Fibroblast of skin of back (primary cell): ENCODE measurements at regions not wholly inside any gene's neighbourhood (a gene's known extent, or its start where the extent isn't known, plus 50 kb on each side); places are given as distances from the start of the nearest gene placed in this dataset.
A peak's percentile ranks its signal among the peaks of the same experiment; 100 is the strongest.
"Not testable (repeated sequence)": the region's sequence is repeated elsewhere in the genome, so short reads cannot be mapped to it uniquely, and the experiment has no call there.

ENCODE experiments used
- DNase-seq: peaks from one replicate; pipeline ENCODE4 v3.0.0-alpha.2; 2013

- DNase-seq = no peak
These were observed 93.2 kb upstream of the ZNF438 start for GRCh38 chr10:31124852-31125251.

- DNase-seq = no peak
These were observed 94.1 kb upstream of the ZNF438 start for GRCh38 chr10:31125789-31126188.

DNA sequence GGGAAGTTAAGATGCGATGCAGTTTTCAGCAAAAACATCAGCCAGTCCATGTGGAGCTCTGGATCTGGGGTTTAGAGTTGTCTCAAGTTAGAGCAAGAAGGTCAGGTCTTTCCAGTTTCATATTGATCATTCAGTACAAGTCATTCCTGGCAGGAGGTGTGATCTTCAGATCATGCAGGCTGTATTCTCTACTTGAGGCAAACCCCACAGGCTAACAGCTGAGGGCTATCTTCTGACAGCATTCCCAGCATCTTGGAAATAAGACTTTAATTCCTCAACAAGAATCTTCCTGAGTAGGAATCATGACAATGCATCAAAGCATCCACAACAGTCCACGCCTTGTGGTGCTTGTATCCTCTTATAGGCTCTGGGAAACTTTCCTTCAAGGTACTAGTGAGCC is 94.9 kb upstream of the ZNF438 start:
- DNase-seq = peak; percentile 17

DNA sequence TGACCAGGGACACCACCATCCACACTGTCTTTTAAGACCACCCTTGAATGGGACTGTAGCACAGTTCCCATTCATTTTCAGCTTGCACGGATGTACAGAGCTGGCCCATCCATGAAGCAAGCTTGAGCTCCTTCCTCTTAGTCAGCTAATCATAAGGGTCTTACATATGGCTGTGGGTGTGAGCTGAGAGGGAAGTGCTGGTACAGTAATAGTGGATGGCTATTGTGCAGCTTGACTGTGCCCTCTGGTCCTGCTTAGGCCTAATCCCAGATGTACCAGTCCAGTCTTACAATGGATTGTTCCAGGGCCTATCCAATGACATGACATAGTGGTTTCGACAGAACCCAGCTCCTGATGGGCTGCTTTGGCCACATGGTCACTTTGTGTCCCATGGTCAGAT is 96.9 kb upstream of the ZNF438 start:
- no peak for DNase-seq

- DNase-seq = peak; percentile 82
These were observed 97.6 kb upstream of the ZNF438 start for GRCh38 chr10:31129271-31129670.

DNA sequence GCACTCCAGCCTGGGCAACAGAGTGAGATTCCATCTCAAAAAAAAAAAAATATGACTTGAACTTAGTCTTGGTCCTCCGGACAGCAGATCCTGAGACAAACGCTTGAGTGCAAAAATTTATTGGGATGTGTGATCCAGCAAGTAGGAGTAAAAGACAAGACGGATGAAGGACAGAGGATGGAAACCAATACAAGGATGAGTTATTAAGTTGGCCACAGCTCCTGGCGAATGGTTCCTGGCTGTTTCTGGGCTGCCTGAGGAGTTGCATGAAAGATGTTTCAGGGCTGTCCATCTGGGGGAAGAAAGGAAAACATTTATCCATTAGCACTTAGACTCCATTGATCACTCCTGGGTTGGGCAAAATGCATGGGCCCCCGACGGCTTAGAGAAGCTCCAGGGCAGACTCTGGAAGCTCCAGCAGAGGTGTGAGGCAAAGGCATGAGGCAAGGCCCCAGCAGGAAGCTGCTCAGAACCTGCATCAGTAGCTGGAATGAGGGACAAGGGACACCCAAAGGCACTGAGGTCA is 98.3 kb upstream of the ZNF438 start:
- no peak for DNase-seq

- no peak for DNase-seq
These were observed 98.7 kb upstream of the ZNF438 start for GRCh38 chr10:31130406-31130805.

DNA sequence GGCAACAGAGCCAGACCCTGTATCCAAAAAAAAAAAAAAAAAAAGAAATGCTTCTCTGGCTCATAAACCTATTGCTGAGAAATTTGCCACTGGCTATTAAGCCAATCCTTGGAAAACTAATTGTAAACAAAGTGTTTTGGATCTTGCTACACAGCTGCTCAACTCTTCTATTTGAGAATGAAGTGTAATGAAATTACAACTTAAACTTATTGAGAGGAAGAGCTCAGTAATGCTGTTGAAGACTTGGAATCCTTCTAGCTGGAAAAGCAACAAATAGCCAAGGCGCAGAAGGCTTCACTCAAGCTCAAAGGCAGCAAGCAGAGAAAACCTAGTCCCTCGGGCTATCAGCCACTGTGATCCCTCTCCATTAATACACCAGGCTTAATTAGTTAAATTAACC is 99.6 kb upstream of the ZNF438 start:
- DNase-seq = no peak

DNA sequence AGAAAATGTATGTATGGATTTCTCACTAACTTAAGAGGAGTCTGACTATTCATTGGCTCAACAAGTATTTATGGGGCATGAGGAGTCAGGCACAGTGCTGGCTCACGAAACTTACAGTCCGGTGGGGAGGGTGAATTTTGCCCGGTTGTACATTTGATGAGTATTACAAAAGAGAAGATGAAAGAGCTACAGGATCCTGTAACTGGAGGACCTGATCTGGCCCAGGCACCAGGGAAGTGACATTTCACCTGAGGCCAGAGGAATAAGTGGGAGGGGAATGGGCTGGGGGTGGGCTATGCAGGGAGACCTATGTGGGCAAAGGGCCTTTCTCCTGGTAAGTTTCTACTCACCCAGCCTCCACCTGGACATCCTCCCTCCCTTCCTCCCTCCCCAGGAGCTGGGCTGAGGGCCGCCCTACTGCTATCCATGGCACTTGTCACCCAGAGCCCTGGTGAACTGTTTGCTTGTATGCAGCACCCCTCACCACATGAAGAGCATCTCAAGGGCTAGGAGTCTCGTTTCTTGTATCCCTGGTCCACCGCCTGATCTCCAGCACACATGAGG is 101.1 kb upstream of the ZNF438 start:
- no peak for DNase-seq

GRCh38 chr10:31133251-31133791 is 101.7 kb upstream of the ZNF438 start:
- DNase-seq = no peak

- DNase-seq = peak; percentile 76
These were observed 102.2 kb upstream of the ZNF438 start for GRCh38 chr10:31133792-31134310.

DNA sequence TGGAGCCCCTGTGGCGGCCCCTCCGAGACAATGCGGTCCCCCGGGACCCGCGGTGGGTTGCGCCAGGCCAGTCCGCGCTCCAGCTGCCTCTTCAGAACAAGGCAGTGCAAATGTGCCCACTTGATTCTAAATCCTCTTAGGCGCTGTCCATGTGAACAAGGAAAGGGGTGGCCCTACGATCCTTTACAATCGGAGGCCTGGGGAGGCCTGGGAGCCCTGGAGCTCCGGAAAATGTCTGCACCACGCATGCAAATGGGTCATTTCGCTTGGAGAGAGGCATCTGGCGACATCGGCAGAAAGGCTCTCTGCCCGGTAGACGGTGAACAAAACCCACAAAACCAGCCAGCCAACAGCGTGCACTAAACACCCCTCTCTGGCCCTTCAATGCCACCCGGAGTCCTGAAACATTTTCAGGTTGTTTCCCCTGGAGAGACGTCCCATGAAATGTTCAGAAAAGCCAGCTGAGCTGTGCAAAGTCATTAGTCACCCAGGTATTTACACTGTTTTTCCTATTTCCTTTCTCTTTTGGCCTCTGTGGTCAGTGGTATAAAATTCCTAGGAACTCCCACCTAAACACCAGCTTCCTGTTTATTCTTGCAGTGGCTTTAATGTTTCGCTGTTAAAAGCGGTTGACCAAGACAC is 102.8 kb upstream of the ZNF438 start:
- DNase-seq = peak; percentile 58

- no peak for DNase-seq
These were observed 103.5 kb upstream of the ZNF438 start for GRCh38 chr10:31135171-31135570.

GRCh38 chr10:31135791-31136190 is 104.1 kb upstream of the ZNF438 start:
- not testable (repeated sequence) for DNase-seq

DNA sequence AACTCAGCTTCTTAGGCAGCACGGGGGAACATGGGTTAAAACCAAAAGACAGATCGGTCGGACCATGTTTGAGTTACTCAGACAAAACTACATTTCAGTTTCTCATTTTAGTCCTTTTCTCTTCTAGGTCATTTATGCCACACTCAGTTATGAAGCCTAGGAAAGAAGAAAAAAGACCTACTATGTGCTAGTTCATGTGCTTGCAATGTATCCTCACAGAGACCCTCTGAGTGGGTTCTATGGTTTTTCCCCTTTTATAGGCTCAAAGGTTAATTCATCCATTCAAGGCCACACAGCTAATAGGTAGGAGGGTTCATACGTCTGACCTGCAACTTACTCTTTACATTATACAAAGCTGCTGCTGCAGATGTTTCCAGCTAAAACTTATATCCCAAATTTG is 104.7 kb upstream of the ZNF438 start:
- DNase-seq = no peak

DNA sequence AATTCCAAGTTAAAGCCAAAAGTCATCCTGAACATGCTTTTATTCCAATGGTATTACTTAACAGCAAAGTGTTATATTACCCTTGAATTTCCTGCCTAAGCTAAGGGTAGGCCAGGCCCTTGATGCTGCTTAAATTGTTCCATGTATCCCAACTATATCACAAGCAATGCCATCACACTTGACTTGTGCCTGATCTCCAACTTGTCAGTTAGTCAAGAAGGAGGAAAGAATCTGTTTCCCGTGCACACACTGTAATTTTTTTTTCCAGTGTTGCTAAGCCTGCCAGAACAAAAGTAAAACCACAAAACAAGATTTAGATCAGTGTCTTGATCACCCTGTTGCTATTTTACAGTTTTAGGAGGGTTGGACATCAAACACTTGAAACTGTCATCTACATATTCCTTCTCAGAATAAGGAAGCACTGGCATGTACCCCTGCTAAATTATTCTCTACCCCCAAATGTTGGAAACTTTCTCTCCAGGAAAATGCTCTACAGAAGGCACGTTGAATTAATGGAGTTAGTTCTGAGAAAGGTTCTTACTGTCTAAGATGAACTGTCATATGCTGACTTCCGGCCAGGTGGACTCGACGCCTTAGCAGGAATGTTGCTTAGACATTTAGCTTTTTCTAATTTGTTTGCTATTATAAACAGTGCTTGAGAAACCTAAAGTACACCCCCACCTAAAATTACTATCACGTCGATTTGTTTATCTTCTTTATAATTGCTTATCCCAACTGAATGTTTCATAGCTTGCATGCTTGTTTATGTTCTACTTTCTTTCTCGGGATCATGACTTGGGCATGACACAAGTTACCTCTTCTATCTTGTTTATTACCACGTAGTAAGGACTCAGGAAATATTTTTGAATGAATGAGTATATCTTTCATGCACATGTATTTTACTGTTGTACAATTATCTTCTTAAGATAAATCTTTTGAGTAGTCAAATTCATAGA is 105.5 kb upstream of the ZNF438 start:
- no peak for DNase-seq

DNA sequence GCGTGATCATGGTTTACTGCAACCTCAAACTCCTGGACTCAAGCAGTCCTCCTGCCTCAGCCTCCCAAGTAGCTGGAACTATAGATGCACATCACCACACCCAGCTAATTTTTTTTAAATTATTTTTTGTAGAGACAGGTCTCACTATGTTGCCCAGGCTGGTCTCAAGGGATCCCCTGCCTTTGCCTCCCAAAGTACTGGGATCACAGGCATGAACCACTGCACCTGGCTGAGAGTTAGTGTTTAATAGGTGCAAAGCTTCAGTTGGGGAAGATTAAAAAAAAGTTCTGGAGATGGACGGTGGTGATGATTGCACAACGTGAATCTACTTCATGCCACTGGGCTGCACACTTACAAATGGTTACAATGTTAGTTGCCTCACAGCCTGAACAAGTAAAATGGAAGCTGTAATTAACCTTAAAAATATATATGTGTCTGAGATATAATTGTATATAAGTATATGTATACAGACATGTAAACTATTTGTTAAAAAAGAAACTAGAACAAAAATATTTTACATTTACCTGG is 106.4 kb upstream of the ZNF438 start:
- no peak for DNase-seq

DNA sequence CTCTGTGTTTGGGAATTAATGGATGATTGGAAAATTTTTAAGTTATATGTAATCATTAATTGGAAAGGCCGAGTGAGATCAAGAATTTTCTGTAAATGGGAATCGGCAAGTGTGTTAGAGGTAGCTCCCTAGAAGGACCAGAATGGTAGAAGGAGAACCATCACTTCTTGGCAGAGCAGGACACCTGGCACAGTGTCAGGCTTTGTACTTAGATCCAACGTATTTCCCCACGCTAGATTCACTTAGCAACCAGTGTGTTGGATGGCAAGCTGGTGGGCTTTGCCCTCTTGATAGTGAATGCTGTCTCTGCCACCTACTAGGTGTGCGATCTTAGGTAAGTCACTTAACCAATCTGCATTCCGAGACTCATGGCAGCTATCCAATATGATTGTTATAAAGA is 107.8 kb upstream of the ZNF438 start:
- DNase-seq = no peak

- no peak for DNase-seq
These were observed 109.1 kb upstream of the ZNF438 start for GRCh38 chr10:31140716-31141115.

DNA sequence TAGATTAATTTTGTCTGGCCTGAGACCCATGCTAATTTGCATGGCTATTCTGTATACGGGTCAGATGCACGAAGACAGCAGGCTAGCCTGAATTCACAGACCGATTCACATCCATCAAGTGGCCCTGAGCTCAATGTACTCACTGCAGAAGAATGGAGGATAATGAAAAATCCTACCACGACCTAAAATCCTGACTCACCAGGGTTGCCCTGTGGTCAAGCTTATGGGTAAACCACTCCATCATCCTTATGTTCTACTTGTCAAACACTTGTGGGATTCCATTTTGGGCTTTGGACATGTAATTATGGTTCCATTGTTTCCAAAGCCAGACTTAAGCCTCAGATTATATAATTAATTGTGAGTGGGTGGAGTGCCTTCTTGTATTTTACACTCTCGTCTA is 110.4 kb upstream of the ZNF438 start:
- peak; percentile 81 for DNase-seq

GRCh38 chr10:31143331-31143935 is 111.8 kb upstream of the ZNF438 start:
- no peak for DNase-seq

DNA sequence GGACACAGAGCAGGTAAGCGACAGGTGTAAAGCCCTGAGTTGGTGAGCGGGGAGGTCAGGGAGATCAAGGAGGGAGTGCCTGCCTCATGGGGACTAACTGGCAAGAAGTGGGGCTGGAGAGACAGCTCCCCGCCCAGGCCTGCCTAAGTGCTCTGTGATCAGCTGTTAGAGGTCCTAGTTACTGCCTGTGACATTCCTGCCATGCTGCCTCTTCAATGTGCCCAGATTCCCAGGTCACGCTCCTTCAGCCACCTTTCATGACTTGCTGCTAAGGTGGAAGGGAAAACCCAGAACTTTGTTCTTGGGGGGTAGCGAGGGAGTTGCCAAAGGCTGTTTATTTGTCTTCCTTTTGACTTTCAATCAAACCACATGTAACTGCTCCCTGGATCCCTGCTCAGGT is 114.3 kb upstream of the ZNF438 start:
- no peak for DNase-seq
